ENCODE measurements at regions not wholly inside any gene's neighbourhood (a gene's known extent, or its start where the extent isn't known, plus 50 kb on each side); places are given as distances from the start of the nearest gene placed in this dataset.

- TF ChIP-seq FIP1L1 (IDR thresholded peaks at IDR 0.05; ENCODE audit: borderline replicate concordance, insufficient read depth, low read depth, low read length) (no peak), SP4 (CRISPR knock-in tag; IDR thresholded peaks at IDR 0.05) (no peak), ZNF253 (CRISPR knock-in tag; IDR thresholded peaks at IDR 0.05; ENCODE audit: borderline replicate concordance) (no peak), CTCF (CRISPR knock-in tag; IDR thresholded peaks at IDR 0.05) (no peak), ZNF558 (CRISPR knock-in tag; IDR thresholded peaks at IDR 0.05; ENCODE audit: borderline replicate concordance) (no peak), MAFK (conservative IDR thresholded peaks at IDR 0.05 in 1 of 2, IDR thresholded peaks at IDR 0.05 in 1 of 2; ENCODE audit: low read length in 2 of 2) (no peak), ZFP36L2 (CRISPR knock-in tag; IDR thresholded peaks at IDR 0.05) (no peak), POLR2A (IDR thresholded peaks at IDR 0.05; ENCODE audit: insufficient read depth in 1 of 2, low read depth in 2 of 2, low read length in 2 of 2) (no peak), KDM1A (CRISPR knock-in tag; IDR thresholded peaks at IDR 0.05) (no peak), SMAD3 (CRISPR knock-in tag; IDR thresholded peaks at IDR 0.05) (no peak), KMT2A (CRISPR knock-in tag; IDR thresholded peaks at IDR 0.05) (no peak)
Measured at GRCh38 chr4:160296476-160296875, 1193.6 kb downstream of the RAPGEF2 start.
